Kidney (tissue), 13 donors: ENCODE measurements at regions not wholly inside any gene's neighbourhood (a gene's known extent, or its start where the extent isn't known, plus 50 kb on each side); places are given as distances from the start of the nearest gene placed in this dataset.
A peak's percentile ranks its signal among the peaks of the same experiment; 100 is the strongest.

Source experiments
- DNase-seq, 5 donors: peaks; one replicate each; pipeline ENCODE4 v3.0.0-alpha.2; 2013 to 2020
- FAIRE-seq: peaks from 2 replicates; lab custom pipeline; 2012; peaks lifted over from hg19 to GRCh38; lab: Jason Lieb, UNC
- H3K27ac ChIP-seq, 2 donors: one replicate each; pipeline ENCODE4 v1.7.0; 2013; ENCODE audit warnings: low read depth in 2 of 2, low read length in 2 of 2, inconsistent platforms in 1 of 2
- H3K27me3 ChIP-seq: one replicate; pipeline ENCODE4 v1.7.1; 2013; ENCODE audit warnings: low read length, inconsistent platforms; ENCODE audit not compliant: control insufficient read depth, insufficient read depth
- H3K36me3 ChIP-seq, 3 donors: one replicate each; pipeline versions ENCODE4 v1.7.0 to v1.7.1; 2013; ENCODE audit warnings: low read length in 3 of 3, control low read depth in 1 of 3, inconsistent platforms in 1 of 3; ENCODE audit not compliant: insufficient read depth in 3 of 3, control insufficient read depth in 2 of 3
- H3K4me1 ChIP-seq, 3 donors: one replicate each; pipeline versions ENCODE4 v1.7.0 to v1.7.1; 2013; ENCODE audit warnings: low read length in 3 of 3, inconsistent platforms in 1 of 3, low read depth in 1 of 3; ENCODE audit not compliant: control insufficient read depth in 2 of 3, insufficient read depth in 2 of 3
- H3K4me3 ChIP-seq, 3 donors: one replicate each; pipeline versions ENCODE4 v1.7.0 to v1.8.1; 2013; ENCODE audit warnings: low read length in 3 of 3, control low read depth in 1 of 3, inconsistent platforms in 1 of 3
- H3K9ac ChIP-seq, 3 donors: one replicate each; pipeline versions ENCODE4 v1.7.0 to v1.7.1; 2013; ENCODE audit warnings: low read length in 3 of 3, control low read depth in 1 of 3, inconsistent platforms in 1 of 3
- H3K9me3 ChIP-seq, 3 donors: one replicate each; pipeline versions ENCODE4 v1.7.0 to v1.7.1; 2013; ENCODE audit warnings: low read length in 3 of 3, control low read depth in 1 of 3, inconsistent platforms in 1 of 3; ENCODE audit not compliant: control insufficient read depth in 2 of 3, insufficient read depth in 1 of 3
- intact Hi-C: fragments of 100-400 bp; cut with DNase I; formaldehyde crosslinking; loops from one replicate; pipeline ENCODE4 v1.11.1; 2022
- TF ChIP-seq, protein P1 (sequence below): IDR thresholded peaks from 3 replicates; pipeline ENCODE4 v1.5.1; 2012; ENCODE audit warnings: mild to moderate bottlenecking, moderate library complexity, borderline replicate concordance; ENCODE audit not compliant: insufficient read depth; ENCODE audit errors: extremely low read depth
- donor health status: control.
- donor health status: control.
- donor health status: control.
- donor health status: control.
- donor health status: control.
- donor health status: DM: yes; HTN: yes; CAD: no.
- donor health status: Normal renal cell carcinoma (clear cell type).

DNA sequence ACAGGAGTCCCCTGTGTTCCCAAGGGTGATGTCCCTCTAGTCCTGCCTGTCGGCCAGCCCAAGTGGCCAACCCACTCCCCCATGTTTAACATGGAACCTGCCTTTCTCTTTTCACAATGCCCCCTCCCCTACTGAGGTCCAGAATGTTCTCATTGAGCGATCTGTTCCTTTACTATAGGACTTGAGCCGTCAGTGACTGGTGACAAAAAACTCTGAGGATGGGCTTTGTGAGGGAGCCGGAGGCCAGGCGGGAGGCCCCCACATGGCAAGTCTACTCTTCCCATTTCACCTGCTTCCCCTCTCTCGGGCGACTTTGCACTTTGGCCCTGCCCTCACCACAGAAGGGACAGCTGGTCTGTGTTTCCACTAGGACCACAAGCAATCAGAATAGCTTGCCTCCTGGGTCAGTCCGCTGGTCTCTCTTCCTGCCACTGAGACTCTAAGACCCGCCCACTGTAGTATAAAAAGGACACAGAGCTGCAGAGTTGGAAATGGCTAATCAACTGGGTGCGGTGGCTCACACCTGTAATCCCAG is 146.5 kb upstream of the RAB12 start:
- Histone ChIP-seq H3K36me3 (no peaks in the 10 kb centered on the region), H3K4me3 (no peak overlapping the region), H3K9ac (no peak overlapping the region), H3K27ac (no peak overlapping the region), H3K4me1 (no peaks in the 10 kb centered on the region), H3K27me3 (no peaks in the 10 kb centered on the region), H3K9me3 (no peaks in the 10 kb centered on the region)
- DNase-seq, result no peak
- intact Hi-C loops, result no loop called here
- no peak for FAIRE-seq
- TF ChIP-seq, protein P1, sequence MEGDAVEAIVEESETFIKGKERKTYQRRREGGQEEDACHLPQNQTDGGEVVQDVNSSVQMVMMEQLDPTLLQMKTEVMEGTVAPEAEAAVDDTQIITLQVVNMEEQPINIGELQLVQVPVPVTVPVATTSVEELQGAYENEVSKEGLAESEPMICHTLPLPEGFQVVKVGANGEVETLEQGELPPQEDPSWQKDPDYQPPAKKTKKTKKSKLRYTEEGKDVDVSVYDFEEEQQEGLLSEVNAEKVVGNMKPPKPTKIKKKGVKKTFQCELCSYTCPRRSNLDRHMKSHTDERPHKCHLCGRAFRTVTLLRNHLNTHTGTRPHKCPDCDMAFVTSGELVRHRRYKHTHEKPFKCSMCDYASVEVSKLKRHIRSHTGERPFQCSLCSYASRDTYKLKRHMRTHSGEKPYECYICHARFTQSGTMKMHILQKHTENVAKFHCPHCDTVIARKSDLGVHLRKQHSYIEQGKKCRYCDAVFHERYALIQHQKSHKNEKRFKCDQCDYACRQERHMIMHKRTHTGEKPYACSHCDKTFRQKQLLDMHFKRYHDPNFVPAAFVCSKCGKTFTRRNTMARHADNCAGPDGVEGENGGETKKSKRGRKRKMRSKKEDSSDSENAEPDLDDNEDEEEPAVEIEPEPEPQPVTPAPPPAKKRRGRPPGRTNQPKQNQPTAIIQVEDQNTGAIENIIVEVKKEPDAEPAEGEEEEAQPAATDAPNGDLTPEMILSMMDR, result no peak

DNA sequence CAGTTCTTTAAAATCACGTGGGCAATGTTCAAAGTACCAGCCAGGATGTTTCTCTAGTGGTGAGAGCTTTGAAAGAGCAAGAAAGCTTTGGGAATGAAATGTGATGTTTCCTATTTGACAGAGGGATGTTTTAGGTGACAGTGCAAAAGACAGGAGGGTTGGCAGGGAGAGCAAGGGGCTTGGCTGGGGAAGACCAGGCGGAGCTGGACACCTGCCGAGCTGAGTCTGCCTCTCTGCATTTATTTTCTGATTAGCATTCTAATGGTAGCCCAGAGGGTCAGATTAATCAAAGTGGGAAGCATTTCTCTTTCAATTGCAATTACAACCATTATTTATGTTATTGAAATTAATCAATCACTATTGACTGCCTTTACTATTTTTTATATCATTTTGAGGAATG is 145.4 kb upstream of the RAB12 start:
- no peaks in the 10 kb centered on the region for H3K4me1 ChIP-seq
- intact Hi-C loops, result no loop called here
- FAIRE-seq (no peak), DNase-seq (no peak)
- no peaks in the 10 kb centered on the region for H3K36me3 ChIP-seq
- TF ChIP-seq, protein P1, result no peak
- no peak overlapping the region for H3K4me3 ChIP-seq
- no peak overlapping the region for H3K27ac ChIP-seq
- no peaks in the 10 kb centered on the region for H3K27me3 ChIP-seq
- H3K9me3 ChIP-seq, result no peaks in the 10 kb centered on the region
- H3K9ac ChIP-seq, result no peak overlapping the region

DNA sequence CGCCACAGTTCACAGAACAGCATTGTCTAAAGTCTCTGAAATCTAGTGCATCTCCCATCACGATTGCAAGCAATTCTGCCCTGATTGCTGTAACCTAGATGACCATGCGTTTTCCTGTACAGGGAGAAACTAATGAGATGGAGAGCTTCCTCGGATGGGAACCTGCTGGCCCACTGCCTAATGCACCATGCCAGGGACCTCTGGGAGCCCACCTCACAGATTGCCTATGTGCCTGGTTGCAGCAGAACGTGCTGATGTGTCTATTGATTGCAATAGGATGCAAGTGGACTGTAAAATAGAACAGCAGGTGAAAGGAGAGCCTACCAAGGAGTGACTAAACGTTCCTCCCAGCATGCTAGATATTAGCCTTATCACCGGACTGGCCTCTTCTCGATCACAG is 141.0 kb upstream of the RAB12 start:
- no peak for DNase-seq
- TF ChIP-seq, protein P1, result no peak
- H3K4me1 ChIP-seq, result peaks cover 0 to 4% (median 0%) of the 10 kb centered on the region in 3 donors
- H3K4me3 ChIP-seq, result no peak overlapping the region
- no peaks in the 10 kb centered on the region for H3K36me3 ChIP-seq
- no peaks in the 10 kb centered on the region for H3K9me3 ChIP-seq
- H3K9ac ChIP-seq, result no peak overlapping the region
- FAIRE-seq, result no peak
- H3K27ac ChIP-seq, result no peak overlapping the region
- intact Hi-C loops, result no loop called here
- H3K27me3 ChIP-seq, result no peaks in the 10 kb centered on the region

- H3K9ac ChIP-seq, result no peak overlapping the region
- H3K27me3 ChIP-seq, result no peaks in the 10 kb centered on the region
- H3K36me3 ChIP-seq, result no peaks in the 10 kb centered on the region
- peak in 4 of 5 donors; percentile 48 to 73 (median 61) for DNase-seq
- H3K4me1 ChIP-seq, result peaks cover 0 to 4% (median 0%) of the 10 kb centered on the region in 3 donors
- FAIRE-seq, result no peak
- intact Hi-C loops, result no loop called here
- H3K9me3 ChIP-seq, result no peaks in the 10 kb centered on the region
- no peak overlapping the region for H3K4me3 ChIP-seq
- H3K27ac ChIP-seq, result no peak overlapping the region
- TF ChIP-seq, protein P1, result no peak
Observed at GRCh38 chr18:8468921-8469335, 140.3 kb upstream of the RAB12 start.
